Activated B cell treated with CpG ODN at 0.5 μM for 24 hours (primary cell): ENCODE measurements at regions not wholly inside any gene's neighbourhood (a gene's known extent, or its start where the extent isn't known, plus 50 kb on each side); places are given as distances from the start of the nearest gene placed in this dataset.

ENCODE experiments used
- ATAC-seq: fragments of 200-7000 bp; cut with Tn5 transposase; one replicate; pipeline ENCODE4 v1.10.0; 2021; ENCODE audit warnings: low read depth, mild to moderate bottlenecking, moderate library complexity
- CTCF ChIA-PET: fragments of 350-600 bp; sonication (Branson Sonifier 250); formaldehyde crosslinking; loops from one replicate; lab custom pipeline; 2021; ENCODE audit warnings: antibody characterized with exemption; lab: Charles Lee
- POLR2A ChIA-PET: fragments of 350-600 bp; sonication (Branson Sonifier 250); formaldehyde crosslinking; loops from one replicate; lab custom pipeline; 2021; ENCODE audit warnings: antibody characterized with exemption; lab: Charles Lee
- DNase-seq: peaks from one replicate; pipeline ENCODE4 v3.0.0; 2022
- H3K27ac Mint-ChIP-seq: one replicate; pipeline ENCODE4 v1.8.0; 2020; ENCODE audit warnings: mixed read lengths
- H3K27me3 Mint-ChIP-seq: one replicate; pipeline ENCODE4 v1.8.0; 2021; ENCODE audit warnings: mixed read lengths
- H3K36me3 Mint-ChIP-seq: one replicate; pipeline ENCODE4 v1.8.0; 2021; ENCODE audit warnings: low read depth, mixed read lengths
- H3K4me1 Mint-ChIP-seq: one replicate; pipeline ENCODE4 v1.8.0; 2021; ENCODE audit warnings: mixed read lengths
- H3K4me3 Mint-ChIP-seq: one replicate; pipeline ENCODE4 v1.8.0; 2020; ENCODE audit warnings: mild to moderate bottlenecking, mixed read lengths
- H3K9me3 Mint-ChIP-seq: one replicate; pipeline ENCODE4 v1.8.0; 2020; ENCODE audit warnings: mixed read lengths
- intact Hi-C: fragments of 100-400 bp; cut with micrococcal nuclease; formaldehyde crosslinking; loops from one replicate; pipeline ENCODE4 v1.15.1; 2024
- TF ChIP-seq, protein P1 (sequence below): fragments of 200-600 bp; IDR thresholded peaks from one replicate; pipeline ENCODE4 v1.8.0; 2022; ENCODE audit warnings: antibody characterized with exemption, mild to moderate bottlenecking

DNA sequence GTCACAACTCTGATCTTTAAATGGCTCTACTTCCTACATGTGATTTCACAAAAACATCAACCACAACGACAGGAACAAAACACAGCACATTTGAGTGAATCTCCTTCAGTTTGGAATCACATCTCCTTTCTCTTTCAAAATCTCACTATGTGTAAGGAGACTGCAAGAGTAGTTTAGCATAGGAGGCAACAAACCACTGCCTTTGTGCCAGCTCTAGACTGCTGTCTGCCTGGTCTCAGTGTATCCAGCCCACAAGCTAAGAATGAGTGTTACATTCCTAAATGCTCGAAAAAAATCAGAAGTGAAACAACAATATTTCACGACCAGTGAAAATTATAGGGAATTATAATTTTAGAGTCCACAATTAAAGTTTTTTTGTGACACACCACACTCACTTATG, 217.0 kb upstream of the STEAP4 start:
- CTCF ChIA-PET = no interaction called here
- intact Hi-C loops = no loop called here
- no peaks in the 10 kb centered on the region for H3K36me3 Mint-ChIP-seq

DNA sequence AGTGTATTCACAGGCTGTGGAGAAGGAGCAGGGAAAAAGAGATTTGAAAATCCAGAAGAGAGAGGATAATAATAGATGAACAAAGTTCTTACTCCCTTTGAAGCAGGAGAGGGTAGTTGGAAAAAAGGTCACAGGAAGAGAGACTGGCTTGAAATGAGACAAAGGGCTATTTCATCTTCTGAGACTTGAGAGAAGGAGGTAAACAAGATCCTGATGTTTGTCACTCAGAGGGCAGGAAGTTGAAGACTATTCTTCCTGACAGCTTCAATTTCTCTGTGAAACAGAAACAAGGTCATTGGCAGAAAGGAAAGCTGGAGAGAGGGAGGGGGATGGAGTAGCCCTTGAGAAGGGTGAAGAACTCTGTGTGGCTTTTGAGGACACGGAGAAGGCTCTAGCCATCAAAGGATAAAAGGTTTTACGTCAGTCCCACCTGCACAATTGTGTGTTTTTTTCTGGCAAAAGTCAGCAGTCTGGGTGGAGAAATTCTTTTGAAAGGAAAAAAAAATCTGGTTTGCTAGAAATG, 216.1 kb upstream of the STEAP4 start:
- Mint-ChIP-seq H3K4me3 (no peak overlapping the region), H3K9me3 (no peaks in the 10 kb centered on the region), H3K27ac (no peak overlapping the region), H3K4me1 (no peaks in the 10 kb centered on the region), H3K36me3 (no peaks in the 10 kb centered on the region), H3K27me3 (no peaks in the 10 kb centered on the region)
- TF ChIP-seq, protein P1, sequence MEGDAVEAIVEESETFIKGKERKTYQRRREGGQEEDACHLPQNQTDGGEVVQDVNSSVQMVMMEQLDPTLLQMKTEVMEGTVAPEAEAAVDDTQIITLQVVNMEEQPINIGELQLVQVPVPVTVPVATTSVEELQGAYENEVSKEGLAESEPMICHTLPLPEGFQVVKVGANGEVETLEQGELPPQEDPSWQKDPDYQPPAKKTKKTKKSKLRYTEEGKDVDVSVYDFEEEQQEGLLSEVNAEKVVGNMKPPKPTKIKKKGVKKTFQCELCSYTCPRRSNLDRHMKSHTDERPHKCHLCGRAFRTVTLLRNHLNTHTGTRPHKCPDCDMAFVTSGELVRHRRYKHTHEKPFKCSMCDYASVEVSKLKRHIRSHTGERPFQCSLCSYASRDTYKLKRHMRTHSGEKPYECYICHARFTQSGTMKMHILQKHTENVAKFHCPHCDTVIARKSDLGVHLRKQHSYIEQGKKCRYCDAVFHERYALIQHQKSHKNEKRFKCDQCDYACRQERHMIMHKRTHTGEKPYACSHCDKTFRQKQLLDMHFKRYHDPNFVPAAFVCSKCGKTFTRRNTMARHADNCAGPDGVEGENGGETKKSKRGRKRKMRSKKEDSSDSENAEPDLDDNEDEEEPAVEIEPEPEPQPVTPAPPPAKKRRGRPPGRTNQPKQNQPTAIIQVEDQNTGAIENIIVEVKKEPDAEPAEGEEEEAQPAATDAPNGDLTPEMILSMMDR = no peak
- intact Hi-C loops = no loop called here
- ChIA-PET POLR2A (no interaction called here), CTCF (no interaction called here)
- no peak for DNase-seq
- ATAC-seq = no peak

More for the DNA sequence above, 217.0 kb upstream of the STEAP4 start:
- ATAC-seq (no peak), DNase-seq (no peak)
- TF ChIP-seq, protein P1 = no peak
- H3K27ac Mint-ChIP-seq = no peak overlapping the region
- H3K9me3 Mint-ChIP-seq = no peaks in the 10 kb centered on the region
- no peaks in the 10 kb centered on the region for H3K4me1 Mint-ChIP-seq
- H3K4me3 Mint-ChIP-seq = no peak overlapping the region
- POLR2A ChIA-PET = no interaction called here
- H3K27me3 Mint-ChIP-seq = no peaks in the 10 kb centered on the region

DNA sequence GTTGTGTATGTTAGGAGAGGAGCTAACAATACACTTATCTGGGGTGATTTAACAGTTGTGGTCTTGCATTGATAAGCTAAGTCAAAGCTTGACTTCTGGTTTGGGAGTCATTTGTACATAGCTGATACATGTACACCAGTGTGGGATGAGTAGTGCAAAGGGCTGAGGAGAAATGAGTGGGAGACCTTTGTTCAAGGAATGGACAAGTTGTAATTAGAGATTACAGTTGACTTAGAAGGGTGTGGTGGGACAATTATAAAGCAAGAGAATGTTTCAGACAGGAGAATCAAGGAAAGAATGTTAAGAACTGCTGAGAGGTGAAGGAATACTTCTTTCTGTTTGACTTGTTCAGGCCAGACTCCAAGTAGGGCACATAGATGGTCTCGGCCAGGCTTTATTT, 209.7 kb upstream of the STEAP4 start:
- no peak overlapping the region for H3K27ac Mint-ChIP-seq
- intact Hi-C loops = no loop called here
- no peaks in the 10 kb centered on the region for H3K27me3 Mint-ChIP-seq
- no peaks in the 10 kb centered on the region for H3K4me1 Mint-ChIP-seq
- H3K9me3 Mint-ChIP-seq = no peaks in the 10 kb centered on the region
- ChIA-PET CTCF (no interaction called here), POLR2A (no interaction called here)
- DNase-seq (no peak), ATAC-seq (no peak)
- H3K36me3 Mint-ChIP-seq = no peaks in the 10 kb centered on the region
- H3K4me3 Mint-ChIP-seq = no peak overlapping the region
- TF ChIP-seq, protein P1 = no peak

DNA sequence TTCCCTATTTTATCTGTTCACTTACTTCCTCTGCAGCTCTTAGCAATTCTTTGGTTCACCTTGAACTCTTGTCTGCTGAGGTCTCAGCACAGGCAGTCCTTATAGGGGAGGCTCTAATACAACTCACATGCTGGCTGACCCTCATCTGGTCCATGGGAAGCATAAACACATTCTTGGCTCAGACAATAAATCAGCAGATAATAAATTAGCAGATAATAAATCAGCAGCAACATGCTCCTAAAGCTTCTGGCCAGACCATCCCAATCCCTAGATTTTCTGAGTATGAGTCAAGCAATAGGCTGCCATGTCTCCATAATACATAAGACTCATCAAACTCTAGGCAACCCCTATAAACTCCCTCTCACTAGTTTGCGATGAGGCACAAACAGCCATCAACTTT, 208.6 kb upstream of the STEAP4 start:
- Mint-ChIP-seq H3K9me3 (no peaks in the 10 kb centered on the region), H3K36me3 (no peaks in the 10 kb centered on the region), H3K27me3 (no peaks in the 10 kb centered on the region), H3K27ac (no peak overlapping the region), H3K4me3 (no peak overlapping the region), H3K4me1 (no peaks in the 10 kb centered on the region)
- TF ChIP-seq, protein P1 = no peak
- no peak for DNase-seq
- ChIA-PET CTCF (no interaction called here), POLR2A (no interaction called here)
- ATAC-seq = no peak
- intact Hi-C loops = no loop called here

DNA sequence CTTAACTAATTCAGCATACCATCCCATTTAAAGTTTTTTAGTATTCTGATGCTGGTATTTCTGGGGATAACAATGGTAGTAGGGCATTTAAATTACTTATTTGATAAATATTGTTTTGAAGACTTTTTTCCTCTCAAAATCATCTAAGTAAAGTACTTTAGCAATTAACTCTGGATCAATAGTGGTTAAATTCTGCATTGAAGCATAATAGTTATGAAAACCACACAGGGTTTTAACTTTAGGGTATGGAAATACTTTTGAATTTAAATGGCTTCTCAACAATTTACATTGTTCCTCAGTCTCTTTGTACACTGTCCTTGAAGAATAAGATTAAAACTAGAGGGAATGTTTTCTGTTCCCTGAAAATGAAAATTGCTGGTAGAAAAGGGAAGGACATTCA, 202.6 kb upstream of the STEAP4 start:
- H3K36me3 Mint-ChIP-seq = no peaks in the 10 kb centered on the region
- POLR2A ChIA-PET = no interaction called here
- no peaks in the 10 kb centered on the region for H3K27me3 Mint-ChIP-seq
- no peaks in the 10 kb centered on the region for H3K4me1 Mint-ChIP-seq
- intact Hi-C loops = no loop called here
- ATAC-seq (no peak), DNase-seq (no peak)
- no peak overlapping the region for H3K4me3 Mint-ChIP-seq
- no peaks in the 10 kb centered on the region for H3K9me3 Mint-ChIP-seq
- TF ChIP-seq, protein P1 = no peak
- H3K27ac Mint-ChIP-seq = no peak overlapping the region
- CTCF ChIA-PET = interaction anchor here (0.6 kb wide), 1 partner anchor 1157 kb away, joined by 3 read pairs; no protein-coding TSS in a partner anchor
